Upper lobe of left lung (tissue), 6 donors: ENCODE measurements at regions not wholly inside any gene's neighbourhood (a gene's known extent, or its start where the extent isn't known, plus 50 kb on each side); places are given as distances from the start of the nearest gene placed in this dataset.

ENCODE experiments used
- ATAC-seq, 2 donors: fragments of 200-7000 bp; cut with Tn5 transposase; one replicate each; pipeline ENCODE4 v1.9.1; 2022; ENCODE audit warnings: mild to moderate bottlenecking in 2 of 2, moderate library complexity in 2 of 2; ENCODE audit not compliant: low FRiP score in 2 of 2
- DNase-seq, 2 donors: peaks; one replicate each; pipeline ENCODE4 v3.0.0-alpha.2; 2019 to 2020
- H3K27ac ChIP-seq, 4 donors: fragments of 200-600 bp; sonication (generic); one replicate each; pipeline ENCODE4 v1.5.1; 2016 to 2019
- H3K27me3 ChIP-seq, 4 donors: fragments of 200-600 bp; sonication (generic); one replicate each; pipeline ENCODE4 v1.5.1; 2017 to 2019
- H3K36me3 ChIP-seq, 4 donors: fragments of 200-600 bp; sonication (generic); one replicate each; pipeline ENCODE4 v1.5.1; 2016 to 2019
- H3K4me1 ChIP-seq, 4 donors: fragments of 200-600 bp; sonication (generic); one replicate each; pipeline ENCODE4 v1.5.1; 2018 to 2019
- H3K4me3 ChIP-seq, 4 donors: fragments of 200-600 bp; sonication (generic); one replicate each; pipeline ENCODE4 v1.5.1; 2017 to 2019; ENCODE audit warnings: mild to moderate bottlenecking in 2 of 4, moderate library complexity in 1 of 4
- H3K9me3 ChIP-seq, 4 donors: fragments of 200-600 bp; sonication (generic); one replicate each; pipeline ENCODE4 v1.5.1; 2018 to 2019
- EP300 ChIP-seq, 4 donors: sonication (generic); formaldehyde crosslinking; IDR thresholded peaks; one replicate each; pipeline ENCODE4 v1.5.1; 2017; ENCODE audit warnings: antibody characterized with exemption in 4 of 4, control low read depth in 2 of 4
- POLR2A ChIP-seq, 4 donors: fragments of 450-650 bp; IDR thresholded peaks; one replicate each; pipeline ENCODE4 v1.5.1; 2016 to 2017; ENCODE audit warnings: antibody characterized with exemption in 4 of 4, mild to moderate bottlenecking in 2 of 4
- POLR2AphosphoS5 ChIP-seq, 2 donors: sonication (generic); formaldehyde crosslinking; IDR thresholded peaks; one replicate each; pipeline ENCODE4 v1.5.1; 2017; ENCODE audit warnings: antibody characterized with exemption in 2 of 2
- WGBS, 2 donors: methylation state at CpG; one replicate each; pipeline ENCODE4 v1.1.5; 2017 to 2018; 5-methylcytosine and 5-hydroxymethylcytosine counted together
- TF ChIP-seq, protein P1 (sequence below), 6 experiments: fragments of 450-650 bp in 4 of 6; fragments of 200-600 bp in 2 of 6; sonication (generic) in 2 of 6; IDR thresholded peaks; one replicate each; pipeline ENCODE4 v1.5.1; 2016 to 2019; ENCODE audit warnings: antibody characterized with exemption in 6 of 6
- donor health status: DM: no; HTN: no; CAD: no; lungs with moderate emphysema.
- donor health status: DM: no; HTN: yes; CAD: no; lungs with severe emphysema.

- WGBS, 2 donors: 89 to 99% methylated on average over 4 of the region's 4 CpGs
- no peak overlapping the region for H3K27ac ChIP-seq
- no peaks in the 10 kb centered on the region for H3K36me3 ChIP-seq
- H3K4me1 ChIP-seq: no peaks in the 10 kb centered on the region
- no peak for ATAC-seq
- peaks cover 0 to 14% (median 0%) of the 10 kb centered on the region in 4 donors for H3K9me3 ChIP-seq
- DNase-seq: no peak
- no peak overlapping the region for H3K4me3 ChIP-seq
- no peaks in the 10 kb centered on the region for H3K27me3 ChIP-seq
- TF ChIP-seq, protein P1, sequence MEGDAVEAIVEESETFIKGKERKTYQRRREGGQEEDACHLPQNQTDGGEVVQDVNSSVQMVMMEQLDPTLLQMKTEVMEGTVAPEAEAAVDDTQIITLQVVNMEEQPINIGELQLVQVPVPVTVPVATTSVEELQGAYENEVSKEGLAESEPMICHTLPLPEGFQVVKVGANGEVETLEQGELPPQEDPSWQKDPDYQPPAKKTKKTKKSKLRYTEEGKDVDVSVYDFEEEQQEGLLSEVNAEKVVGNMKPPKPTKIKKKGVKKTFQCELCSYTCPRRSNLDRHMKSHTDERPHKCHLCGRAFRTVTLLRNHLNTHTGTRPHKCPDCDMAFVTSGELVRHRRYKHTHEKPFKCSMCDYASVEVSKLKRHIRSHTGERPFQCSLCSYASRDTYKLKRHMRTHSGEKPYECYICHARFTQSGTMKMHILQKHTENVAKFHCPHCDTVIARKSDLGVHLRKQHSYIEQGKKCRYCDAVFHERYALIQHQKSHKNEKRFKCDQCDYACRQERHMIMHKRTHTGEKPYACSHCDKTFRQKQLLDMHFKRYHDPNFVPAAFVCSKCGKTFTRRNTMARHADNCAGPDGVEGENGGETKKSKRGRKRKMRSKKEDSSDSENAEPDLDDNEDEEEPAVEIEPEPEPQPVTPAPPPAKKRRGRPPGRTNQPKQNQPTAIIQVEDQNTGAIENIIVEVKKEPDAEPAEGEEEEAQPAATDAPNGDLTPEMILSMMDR (IDR thresholded peaks at IDR 0.05): no peak
- TF ChIP-seq EP300 (IDR thresholded peaks at IDR 0.05) (no peak), POLR2AphosphoS5 (IDR thresholded peaks at IDR 0.05) (no peak), POLR2A (IDR thresholded peaks at IDR 0.05) (no peak)
These were observed 92.5 kb upstream of the ATP6AP2 start for GRCh38 chrX:40488296-40488695.

GRCh38 chrX:40485973-40486372, 94.8 kb upstream of the ATP6AP2 start:
- TF ChIP-seq, protein P1 (IDR thresholded peaks at IDR 0.05): no peak
- TF ChIP-seq POLR2A (IDR thresholded peaks at IDR 0.05): no peak
- TF ChIP-seq EP300 (IDR thresholded peaks at IDR 0.05): no peak
- no peak for TF ChIP-seq POLR2AphosphoS5 (IDR thresholded peaks at IDR 0.05)

DNA sequence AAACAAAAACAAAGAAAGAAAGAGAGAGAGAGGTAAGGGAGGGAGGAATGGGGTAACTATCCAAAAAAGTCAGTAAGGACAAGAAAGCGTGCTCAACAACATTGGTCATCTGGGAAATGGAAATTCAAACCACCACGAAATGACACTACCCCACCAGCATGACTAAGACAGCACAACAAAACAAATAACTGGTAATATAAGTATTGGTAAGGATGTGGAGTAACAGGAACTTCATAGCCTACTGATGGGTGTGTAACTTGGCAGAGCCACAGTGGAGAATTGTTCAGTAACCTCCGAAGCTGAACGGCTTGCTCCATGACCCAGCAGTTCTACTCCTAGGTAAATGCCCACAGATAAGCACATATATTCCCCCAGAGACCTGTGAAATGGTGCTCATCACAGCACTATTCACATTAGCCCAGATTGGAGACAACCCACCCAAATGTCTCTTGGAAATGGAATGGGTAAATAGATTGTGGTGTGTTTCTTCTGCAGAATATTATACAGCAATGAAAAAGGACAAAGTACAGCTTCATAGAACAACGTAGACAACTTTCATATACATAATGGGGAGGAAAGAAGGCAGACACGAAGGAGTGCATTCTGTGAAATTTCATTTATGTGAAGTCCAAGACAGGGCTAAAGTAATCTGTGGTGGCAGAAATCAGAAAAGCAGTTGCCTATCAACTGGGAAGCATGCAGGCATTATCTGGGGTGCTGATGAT, 95.5 kb upstream of the ATP6AP2 start:
- H3K27me3 ChIP-seq: no peaks in the 10 kb centered on the region

More at GRCh38 chrX:40485973-40486372, 94.8 kb upstream of the ATP6AP2 start:
- ATAC-seq (no peak), DNase-seq (no peak)
- Histone ChIP-seq H3K9me3 (peaks cover 0 to 14% (median 0%) of the 10 kb centered on the region in 4 donors), H3K4me1 (no peaks in the 10 kb centered on the region), H3K27me3 (no peaks in the 10 kb centered on the region), H3K4me3 (no peak overlapping the region), H3K36me3 (no peaks in the 10 kb centered on the region), H3K27ac (no peak overlapping the region)
- WGBS, 2 donors: 86 to 100% methylated on average over 1 of the region's 1 CpG

GRCh38 chrX:40484408-40485091, 96.2 kb upstream of the ATP6AP2 start:
- Histone ChIP-seq H3K27ac (no peak overlapping the region), H3K36me3 (no peaks in the 10 kb centered on the region), H3K4me3 (no peak overlapping the region), H3K27me3 (no peaks in the 10 kb centered on the region), H3K4me1 (no peaks in the 10 kb centered on the region), H3K9me3 (peaks cover 0 to 21% (median 0%) of the 10 kb centered on the region in 4 donors)
- DNase-seq (no peak), ATAC-seq (no peak)
- WGBS, 2 donors: 73 to 82% methylated on average over 8 of the region's 8 CpGs
- no peak for TF ChIP-seq POLR2AphosphoS5 (IDR thresholded peaks at IDR 0.05)
- TF ChIP-seq EP300 (IDR thresholded peaks at IDR 0.05): no peak
- TF ChIP-seq, protein P1 (IDR thresholded peaks at IDR 0.05): no peak
- TF ChIP-seq POLR2A (IDR thresholded peaks at IDR 0.05): no peak

More for the DNA sequence above, 95.5 kb upstream of the ATP6AP2 start:
- no peaks in the 10 kb centered on the region for H3K4me1 ChIP-seq
- no peak for TF ChIP-seq EP300 (IDR thresholded peaks at IDR 0.05)
- TF ChIP-seq POLR2AphosphoS5 (IDR thresholded peaks at IDR 0.05): no peak
- TF ChIP-seq POLR2A (IDR thresholded peaks at IDR 0.05): no peak
- TF ChIP-seq, protein P1 (IDR thresholded peaks at IDR 0.05): no peak
- ATAC-seq (no peak), DNase-seq (no peak)
- peaks cover 0 to 14% (median 0%) of the 10 kb centered on the region in 4 donors for H3K9me3 ChIP-seq
- no peak overlapping the region for H3K4me3 ChIP-seq
- H3K36me3 ChIP-seq: no peaks in the 10 kb centered on the region
- no peak overlapping the region for H3K27ac ChIP-seq
- 77 to 82% methylated on average over 6 of the region's 6 CpGs for WGBS, 2 donors
